DND-41 (cell line): ENCODE measurements at regions not wholly inside any gene's neighbourhood (a gene's known extent, or its start where the extent isn't known, plus 50 kb on each side); places are given as distances from the start of the nearest gene placed in this dataset.

Experiments
- EZH2 ChIP-seq: IDR thresholded peaks from 3 replicates; pipeline ENCODE4 v1.6.1; 2012; ENCODE audit warnings: borderline replicate concordance, low read depth, mild to moderate bottlenecking, moderate library complexity, low read length, inconsistent platforms; ENCODE audit not compliant: severe bottlenecking
- TF ChIP-seq, protein P1 (sequence below): IDR thresholded peaks from 2 replicates; pipeline ENCODE4 v1.5.1; 2012; ENCODE audit warnings: borderline replicate concordance, low read length, moderate library complexity, mild to moderate bottlenecking; ENCODE audit not compliant: poor library complexity, severe bottlenecking; ENCODE audit errors: extremely low read depth

- TF ChIP-seq, protein P1, sequence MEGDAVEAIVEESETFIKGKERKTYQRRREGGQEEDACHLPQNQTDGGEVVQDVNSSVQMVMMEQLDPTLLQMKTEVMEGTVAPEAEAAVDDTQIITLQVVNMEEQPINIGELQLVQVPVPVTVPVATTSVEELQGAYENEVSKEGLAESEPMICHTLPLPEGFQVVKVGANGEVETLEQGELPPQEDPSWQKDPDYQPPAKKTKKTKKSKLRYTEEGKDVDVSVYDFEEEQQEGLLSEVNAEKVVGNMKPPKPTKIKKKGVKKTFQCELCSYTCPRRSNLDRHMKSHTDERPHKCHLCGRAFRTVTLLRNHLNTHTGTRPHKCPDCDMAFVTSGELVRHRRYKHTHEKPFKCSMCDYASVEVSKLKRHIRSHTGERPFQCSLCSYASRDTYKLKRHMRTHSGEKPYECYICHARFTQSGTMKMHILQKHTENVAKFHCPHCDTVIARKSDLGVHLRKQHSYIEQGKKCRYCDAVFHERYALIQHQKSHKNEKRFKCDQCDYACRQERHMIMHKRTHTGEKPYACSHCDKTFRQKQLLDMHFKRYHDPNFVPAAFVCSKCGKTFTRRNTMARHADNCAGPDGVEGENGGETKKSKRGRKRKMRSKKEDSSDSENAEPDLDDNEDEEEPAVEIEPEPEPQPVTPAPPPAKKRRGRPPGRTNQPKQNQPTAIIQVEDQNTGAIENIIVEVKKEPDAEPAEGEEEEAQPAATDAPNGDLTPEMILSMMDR, result no peak
- TF ChIP-seq EZH2, result no peak
These were observed 192.3 kb downstream of the DEPDC1B start for GRCh38 chr5:60507687-60508086.
